Heart left ventricle (tissue), 13 donors: ENCODE measurements at regions not wholly inside any gene's neighbourhood (a gene's known extent, or its start where the extent isn't known, plus 50 kb on each side); places are given as distances from the start of the nearest gene placed in this dataset.

Experiments
- POLR2A ChIP-seq, 2 donors: fragments of 450-650 bp; IDR thresholded peaks; one replicate each; pipeline ENCODE4 v1.6.1; 2017; ENCODE audit warnings: antibody characterized with exemption in 2 of 2, mild to moderate bottlenecking in 2 of 2, moderate library complexity in 2 of 2
- TF ChIP-seq, protein P1 (sequence below), 12 donors: fragments of 200-600 bp; sonication (generic) in 4 of 12; IDR thresholded peaks; one replicate each; pipeline versions ENCODE4 v1.5.0 to v1.8.0; 2018 to 2022; ENCODE audit warnings: antibody characterized with exemption in 12 of 12, mild to moderate bottlenecking in 5 of 12
- donor health status: ischemic (EF 13 %, LVEDD 7.1; RV severe dilation, severe dysfunction).
- donor health status: DM: no; HTN: yes; CAD: no.
- donor health status: DM: no; HTN: no; CAD: no.
- donor health status: ischemic (EF 25% LVEDD 6.9; RV normal size, moderate dysfunction).
- donor health status: ischemic (EF 25% LVEDD 5.7; RV mildly dilated, moderate dysfunction).
- donor health status: ischemic (EF 35%, LVEDD 5.7; RV mildly dilated, moderate dysfunction).
- donor health status: nonischemic (EF 11% LVEDD 7.7; RV severe dilation, severe dysfunction).
- donor health status: DM: yes; HTN: yes; CAD: no.
- donor health status: PGD.
- donor health status: ischemic (EF 29% LVEDD 5.4; RV normal size, mild dysfunction).
- donor health status: nonischemic (EF 23%, LVEDD 6.1; RV moderate dilation, normal function).

DNA sequence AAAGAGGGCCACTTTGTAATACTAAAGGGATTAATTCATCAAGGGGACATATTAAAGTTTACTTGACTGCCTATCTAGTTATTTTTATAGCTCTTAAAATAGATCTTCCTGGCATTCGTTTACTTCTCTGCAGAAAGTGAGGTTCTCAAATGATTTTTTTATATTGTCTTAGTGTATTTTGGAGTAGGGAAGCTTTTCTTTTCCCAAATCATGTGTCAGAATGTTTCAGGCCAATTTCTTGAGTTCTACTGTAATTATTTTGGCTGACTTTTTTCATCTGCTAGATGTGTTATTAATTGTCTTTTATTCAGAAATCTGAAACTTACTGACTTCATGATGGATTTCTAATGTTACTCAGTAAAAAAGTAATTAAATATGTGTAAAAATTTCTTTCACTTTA lies 60.2 kb upstream of the FBXL7 start:
- TF ChIP-seq, protein P1, sequence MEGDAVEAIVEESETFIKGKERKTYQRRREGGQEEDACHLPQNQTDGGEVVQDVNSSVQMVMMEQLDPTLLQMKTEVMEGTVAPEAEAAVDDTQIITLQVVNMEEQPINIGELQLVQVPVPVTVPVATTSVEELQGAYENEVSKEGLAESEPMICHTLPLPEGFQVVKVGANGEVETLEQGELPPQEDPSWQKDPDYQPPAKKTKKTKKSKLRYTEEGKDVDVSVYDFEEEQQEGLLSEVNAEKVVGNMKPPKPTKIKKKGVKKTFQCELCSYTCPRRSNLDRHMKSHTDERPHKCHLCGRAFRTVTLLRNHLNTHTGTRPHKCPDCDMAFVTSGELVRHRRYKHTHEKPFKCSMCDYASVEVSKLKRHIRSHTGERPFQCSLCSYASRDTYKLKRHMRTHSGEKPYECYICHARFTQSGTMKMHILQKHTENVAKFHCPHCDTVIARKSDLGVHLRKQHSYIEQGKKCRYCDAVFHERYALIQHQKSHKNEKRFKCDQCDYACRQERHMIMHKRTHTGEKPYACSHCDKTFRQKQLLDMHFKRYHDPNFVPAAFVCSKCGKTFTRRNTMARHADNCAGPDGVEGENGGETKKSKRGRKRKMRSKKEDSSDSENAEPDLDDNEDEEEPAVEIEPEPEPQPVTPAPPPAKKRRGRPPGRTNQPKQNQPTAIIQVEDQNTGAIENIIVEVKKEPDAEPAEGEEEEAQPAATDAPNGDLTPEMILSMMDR (IDR thresholded peaks at IDR 0.05) = no peak
- no peak for TF ChIP-seq POLR2A (IDR thresholded peaks at IDR 0.05)
